Activated CD4-positive, CD25-positive, alpha-beta regulatory T cell treated with anti-CD3 and anti-CD28 coated beads, Interleukin-2, amount 50 U/mL, for 24 hours (primary cell): ENCODE measurements at regions not wholly inside any gene's neighbourhood (a gene's known extent, or its start where the extent isn't known, plus 50 kb on each side); places are given as distances from the start of the nearest gene placed in this dataset.

Experiments used
- ATAC-seq, 2 donors: fragments of 150-1000 bp; cut with Tn5 transposase; one replicate each; pipeline ENCODE4 v1.10.0; 2021; ENCODE audit warnings: mild to moderate bottlenecking in 1 of 2, moderate library complexity in 1 of 2

DNA sequence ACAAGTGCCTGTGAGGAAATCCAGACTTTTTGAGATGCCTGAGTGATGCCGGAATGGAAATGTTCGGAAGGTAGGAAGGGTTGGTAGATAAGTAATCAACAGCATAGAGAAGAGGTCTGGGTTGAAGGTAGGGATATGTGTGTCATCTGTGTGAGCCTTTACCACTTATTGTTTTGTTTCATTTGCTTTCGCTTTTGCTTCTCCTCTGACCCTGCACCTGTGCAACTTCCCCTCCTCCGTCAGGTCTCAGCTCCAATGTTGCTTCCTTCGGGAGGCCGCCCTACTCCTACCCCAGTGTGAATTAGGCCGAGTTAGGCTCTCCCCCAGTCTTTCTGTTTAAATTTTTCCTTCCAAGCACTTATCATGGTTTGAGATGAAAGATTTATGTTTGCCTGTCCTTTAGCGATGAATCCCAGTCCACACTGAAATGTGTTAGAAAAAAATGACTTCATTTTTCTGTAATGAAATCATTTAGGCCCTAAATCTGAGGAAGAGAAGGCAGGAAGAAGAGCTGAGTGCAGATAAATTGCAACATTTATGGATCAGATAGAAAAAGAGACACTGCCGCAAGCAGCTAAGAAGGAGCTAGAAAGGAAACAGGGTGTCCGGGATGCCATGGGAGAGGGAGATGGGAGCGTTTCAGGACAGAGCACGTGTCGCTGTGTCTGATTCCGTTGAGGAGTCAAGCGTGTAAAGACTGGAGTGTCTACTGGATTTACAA is 139.6 kb upstream of the PELI1 start:
- peak; percentile 100 for ATAC-seq

DNA sequence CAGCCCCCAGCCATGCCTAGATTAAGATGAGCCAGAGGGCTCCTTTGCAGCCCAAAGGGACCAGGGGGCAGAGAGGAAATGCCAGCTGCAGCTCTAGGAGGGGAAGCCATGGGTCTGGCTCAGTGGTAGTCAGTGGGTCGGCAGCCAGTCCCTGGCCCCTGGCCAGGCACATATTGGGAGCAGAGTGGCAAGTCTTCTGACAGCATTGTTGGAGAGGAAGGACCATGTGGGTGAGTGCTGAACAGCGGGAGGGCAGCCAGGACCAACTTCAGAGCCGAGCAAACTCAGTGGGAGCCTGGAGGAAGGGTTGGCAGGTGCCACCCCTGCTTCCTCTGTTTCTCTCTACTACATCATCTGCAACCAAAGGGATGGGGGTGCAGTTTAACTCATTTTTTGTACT is 140.5 kb upstream of the PELI1 start:
- no peak for ATAC-seq

DNA sequence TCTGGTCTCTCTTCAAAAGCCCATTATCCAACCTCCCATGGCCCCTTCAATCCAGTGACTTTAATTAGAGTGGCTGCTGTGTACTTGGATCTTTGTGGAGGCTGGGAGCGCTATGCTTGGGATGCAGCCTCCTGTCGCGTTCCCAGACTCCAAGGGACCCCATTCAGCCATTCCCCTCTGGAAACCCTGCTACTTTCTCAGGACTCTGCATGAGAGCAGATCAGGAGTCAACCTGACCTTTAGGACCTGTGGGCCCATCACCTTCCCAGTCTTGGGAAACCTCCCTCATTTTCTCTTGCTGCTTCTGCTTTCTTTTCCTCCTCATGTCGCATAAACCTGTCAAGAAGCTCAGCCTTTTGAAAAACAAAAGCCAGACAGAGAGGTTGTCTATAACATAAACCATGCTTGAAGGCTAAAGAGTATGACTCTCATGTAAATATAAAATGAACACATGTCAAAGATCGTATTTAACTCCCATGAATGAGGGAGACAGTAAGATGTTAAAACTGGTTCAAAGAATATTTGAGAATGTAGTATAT is 143.1 kb upstream of the PELI1 start:
- ATAC-seq: no peak

DNA sequence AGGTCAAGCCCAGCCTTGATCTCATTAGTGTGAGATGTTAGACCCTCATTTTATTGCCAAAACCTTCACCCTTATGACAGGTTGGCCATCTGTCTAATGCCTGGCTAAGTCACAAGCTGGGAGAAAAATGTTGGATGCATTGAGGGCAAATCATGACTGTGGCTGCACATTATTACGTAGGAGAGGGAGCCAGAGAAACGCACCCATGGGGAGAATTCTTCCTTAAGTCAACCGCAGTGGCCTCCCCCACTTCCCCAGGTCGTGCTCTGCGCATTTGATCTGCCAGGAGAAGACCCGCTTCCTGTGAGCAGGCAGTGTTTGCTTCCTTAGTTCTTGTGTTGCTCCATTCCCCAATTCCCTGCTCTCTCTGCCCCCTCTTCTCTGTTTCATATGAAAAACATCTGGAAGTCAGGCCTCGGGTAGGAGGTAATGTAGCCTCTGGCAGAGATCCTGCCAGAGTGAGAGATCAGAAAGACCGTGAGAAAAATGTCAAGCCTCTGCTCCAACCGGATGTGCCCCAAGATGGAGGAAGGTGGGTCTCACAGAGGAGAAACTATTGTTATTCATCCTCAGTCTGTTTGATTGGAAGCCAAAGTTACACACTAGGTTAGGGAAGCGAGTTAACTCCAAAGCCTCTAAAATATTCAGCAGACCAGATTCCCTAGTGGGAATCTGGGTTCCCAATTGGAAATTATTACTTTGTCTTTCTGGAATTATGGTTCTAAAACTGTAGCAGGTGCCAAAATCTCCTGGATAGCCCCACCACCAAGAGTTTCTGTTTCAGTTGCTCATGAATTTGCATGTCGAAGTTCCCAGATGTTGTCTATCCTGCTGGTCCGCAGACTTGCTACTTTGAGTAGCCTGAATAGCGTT is 144.3 kb upstream of the PELI1 start:
- no peak for ATAC-seq

DNA sequence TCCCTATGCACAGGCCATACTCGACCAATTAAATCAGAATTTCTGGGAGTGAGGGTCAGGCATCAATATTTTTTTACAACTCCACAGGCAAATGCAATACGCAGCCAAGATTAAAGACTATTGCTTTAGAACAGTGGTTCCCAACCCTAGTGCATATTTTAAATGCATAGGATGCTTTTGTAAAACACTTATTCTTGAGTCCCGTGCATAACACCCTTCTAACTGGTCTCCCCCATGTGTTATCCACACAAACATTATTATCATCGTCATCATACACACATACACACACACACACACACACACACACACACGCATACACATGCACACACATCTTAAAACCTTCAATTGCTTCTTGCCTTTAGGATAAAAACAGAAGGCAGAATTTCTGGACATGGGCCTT is 145.0 kb upstream of the PELI1 start:
- ATAC-seq: no peak

DNA sequence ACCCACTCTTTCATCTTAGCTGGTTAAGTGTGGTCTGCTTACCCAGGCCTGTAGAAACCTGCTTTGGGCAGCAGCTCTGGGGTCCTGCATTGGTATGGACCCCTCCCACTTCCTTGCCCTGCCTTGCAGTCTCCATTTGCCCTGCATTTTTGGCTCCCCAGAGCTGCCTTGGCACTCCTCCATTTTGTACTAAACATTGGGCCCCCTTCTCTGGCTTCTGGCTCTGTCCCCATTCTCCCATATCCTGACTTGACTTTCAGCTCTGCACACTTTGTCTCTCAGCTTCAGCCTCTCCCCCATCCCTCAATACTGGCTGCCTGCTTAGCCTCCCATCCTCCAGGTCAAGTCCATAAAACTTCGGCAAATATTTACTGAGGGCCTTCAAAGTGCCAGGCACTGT is 145.5 kb upstream of the PELI1 start:
- ATAC-seq: no peak

DNA sequence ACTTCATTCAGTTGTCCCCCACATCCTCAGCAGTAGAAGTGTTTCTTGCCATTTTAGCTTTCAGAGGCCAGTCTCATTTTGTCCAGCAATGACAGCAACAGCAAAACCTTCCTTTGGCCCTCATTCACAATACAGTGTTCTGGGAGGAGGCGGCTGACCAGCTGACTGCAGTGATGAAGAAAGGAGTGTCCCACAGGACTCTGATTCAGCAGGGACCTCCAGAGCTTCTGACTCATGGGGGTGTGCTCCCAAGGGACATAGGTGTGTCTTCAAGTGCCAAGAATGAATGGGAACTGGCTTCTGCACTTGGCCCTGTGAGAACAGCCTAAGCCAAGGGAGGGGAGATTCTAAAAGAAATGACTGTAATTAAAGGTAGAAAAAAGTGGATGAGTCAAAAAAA is 147.0 kb upstream of the PELI1 start:
- no peak for ATAC-seq

DNA sequence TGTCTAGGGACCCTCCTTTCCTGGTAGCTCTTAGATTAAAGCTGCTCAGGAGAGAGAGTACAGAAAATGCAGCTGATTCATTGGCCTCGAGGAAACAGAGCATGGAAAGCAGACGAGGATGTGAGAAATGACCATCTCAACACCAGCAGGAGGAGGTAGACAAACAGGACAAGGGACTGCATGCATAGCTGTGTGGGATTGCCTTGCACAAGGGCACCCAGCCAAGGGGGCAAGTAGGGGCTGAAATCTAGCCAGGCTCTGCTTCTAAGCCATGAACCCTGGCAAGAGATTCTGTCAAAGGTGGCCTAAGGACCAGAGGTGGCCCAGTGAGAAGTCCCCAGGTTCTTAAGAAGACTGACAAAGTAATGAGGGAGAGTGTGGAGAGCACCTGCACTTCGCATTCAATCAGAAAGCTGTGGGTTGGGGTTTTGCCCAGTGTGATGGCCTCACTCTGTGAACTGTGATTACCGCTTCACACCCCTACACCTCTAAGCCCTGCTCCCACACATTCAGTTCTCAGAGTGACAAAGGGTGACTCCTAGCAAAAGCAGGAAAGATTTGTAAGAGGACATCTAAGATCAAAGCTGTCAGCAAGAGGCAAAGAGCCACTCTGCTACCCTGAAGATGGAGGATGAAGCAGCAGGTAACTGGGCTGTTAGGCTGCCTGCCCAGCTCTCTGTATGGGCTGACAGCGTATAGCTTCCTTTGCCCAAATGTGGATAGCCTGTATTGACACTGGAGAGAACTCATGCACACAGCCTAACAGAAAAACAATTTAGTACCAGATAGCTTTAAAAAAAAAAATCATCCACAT is 151.3 kb upstream of the PELI1 start:
- ATAC-seq: peak; percentile 90 to 96

DNA sequence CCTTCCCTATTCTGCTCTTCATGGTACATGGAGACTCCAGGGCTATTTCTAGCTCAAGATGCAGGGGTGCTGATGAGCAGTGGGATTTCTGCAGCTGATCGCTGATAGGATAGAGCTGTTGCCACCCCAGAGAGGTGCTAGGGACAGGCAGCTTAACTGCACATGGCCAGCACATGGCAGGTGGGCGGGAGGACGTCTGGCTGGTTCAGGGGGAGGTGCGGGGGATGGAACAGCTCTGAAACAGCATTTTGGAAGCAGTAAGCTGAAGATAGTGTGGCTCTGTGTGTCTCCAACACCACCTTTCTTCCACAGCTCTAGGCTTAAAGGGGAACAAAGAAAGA is 151.9 kb upstream of the PELI1 start:
- ATAC-seq: no peak

DNA sequence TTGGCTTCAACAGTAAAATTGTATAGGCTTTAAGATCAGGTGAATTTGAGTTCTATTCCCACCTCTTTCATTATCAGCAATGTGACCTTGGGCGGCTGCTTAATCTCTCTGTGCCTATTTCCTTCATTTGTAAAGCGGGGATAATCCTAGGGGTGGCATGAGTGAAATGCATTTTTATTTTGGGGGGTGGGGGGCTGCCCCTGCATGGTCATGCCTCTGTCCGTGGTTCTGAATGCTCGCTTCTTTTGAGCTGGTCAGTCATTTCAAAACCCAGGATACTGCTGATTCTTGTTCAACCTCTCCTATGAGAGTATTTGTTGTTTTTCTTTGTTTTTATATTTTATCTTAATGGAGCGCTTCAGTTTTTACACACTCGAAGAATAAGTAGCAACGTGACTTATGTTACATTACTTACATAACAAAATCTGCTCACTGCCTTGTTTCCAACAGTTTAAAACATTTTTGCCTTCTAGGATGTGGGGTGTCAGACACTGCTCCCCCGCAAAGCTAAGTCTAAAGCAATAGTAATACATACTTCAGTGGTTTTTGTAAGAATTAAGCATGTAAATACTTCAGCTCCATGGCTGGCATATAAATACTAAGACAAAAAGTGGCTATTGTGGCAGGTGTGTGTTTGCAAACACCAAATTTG is 152.6 kb upstream of the PELI1 start:
- no peak for ATAC-seq

DNA sequence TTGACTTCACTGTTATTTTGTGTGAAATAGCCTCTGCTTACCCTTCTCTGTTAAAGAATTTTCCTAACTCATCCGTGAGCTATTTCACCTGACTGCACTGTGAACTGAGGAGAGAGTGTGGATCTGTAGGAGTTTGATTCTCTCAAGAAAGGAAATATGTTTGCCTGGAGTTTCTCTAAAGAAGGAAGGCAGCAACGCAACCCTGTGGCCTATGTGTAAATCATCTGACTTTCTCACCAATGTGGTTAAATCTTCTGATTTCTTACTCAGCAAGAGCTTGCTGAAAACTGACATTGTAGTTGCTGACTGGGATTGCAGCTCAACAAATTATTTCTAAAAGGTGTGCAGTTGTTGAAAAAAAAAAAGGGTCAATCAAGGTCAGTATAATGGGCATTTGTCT is 153.9 kb upstream of the PELI1 start:
- ATAC-seq: no peak

DNA sequence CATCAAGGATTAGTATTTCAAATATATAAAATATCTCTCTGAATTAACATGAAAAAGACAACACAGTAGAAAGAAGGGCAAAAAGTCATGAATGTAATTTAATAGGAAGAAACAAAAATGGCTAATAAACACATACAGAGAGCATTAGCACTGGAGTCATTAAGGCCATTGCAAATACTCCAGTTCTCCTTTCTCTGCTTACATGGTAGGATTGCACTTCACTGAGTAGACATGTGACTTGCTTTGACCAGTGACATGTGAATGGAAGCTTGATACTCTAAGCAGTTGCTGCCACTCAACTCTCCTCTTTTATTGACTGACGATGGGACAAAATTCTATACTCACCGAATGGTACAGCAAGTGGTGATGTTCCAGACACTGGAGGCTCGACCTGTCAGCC is 153.9 kb upstream of the LGALSL start:
- ATAC-seq: no peak

DNA sequence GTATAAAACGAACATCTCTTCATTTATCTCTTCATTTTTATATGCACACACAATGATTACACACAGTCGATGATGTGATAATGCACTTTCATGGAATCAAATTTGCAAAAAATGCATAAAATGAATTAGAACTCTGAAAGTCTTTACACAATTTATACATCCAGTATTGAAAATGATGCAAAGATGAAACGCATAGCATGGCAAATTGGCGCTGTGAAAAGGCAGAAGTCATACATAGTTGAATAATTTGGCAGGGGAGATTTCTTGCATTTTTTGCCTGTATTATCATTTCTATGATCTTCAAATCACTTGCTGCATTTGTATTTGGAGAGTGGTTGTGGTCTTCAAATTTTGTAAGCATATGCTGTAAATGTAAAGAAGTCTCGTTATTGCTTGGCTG is 150.7 kb upstream of the LGALSL start:
- ATAC-seq: no peak

DNA sequence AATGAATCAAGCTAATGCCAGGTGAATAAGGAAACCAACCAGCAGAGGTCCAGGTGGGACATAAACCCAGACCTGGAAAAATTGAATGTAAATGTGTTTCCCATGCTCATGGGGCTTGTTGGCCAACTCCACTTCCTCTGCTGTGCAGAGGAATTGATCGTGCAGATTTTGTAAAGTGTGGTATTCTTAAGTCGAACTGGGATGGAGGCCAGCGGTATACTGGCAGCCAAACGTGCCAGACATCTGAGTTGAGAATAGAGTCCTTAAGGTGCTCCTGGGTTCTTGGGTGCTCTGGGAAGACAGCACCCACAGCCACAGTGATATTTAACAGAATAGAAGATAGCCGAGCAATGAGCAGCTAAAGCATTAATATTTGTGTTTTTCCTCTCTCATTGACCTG is 146.5 kb upstream of the LGALSL start:
- ATAC-seq: no peak

DNA sequence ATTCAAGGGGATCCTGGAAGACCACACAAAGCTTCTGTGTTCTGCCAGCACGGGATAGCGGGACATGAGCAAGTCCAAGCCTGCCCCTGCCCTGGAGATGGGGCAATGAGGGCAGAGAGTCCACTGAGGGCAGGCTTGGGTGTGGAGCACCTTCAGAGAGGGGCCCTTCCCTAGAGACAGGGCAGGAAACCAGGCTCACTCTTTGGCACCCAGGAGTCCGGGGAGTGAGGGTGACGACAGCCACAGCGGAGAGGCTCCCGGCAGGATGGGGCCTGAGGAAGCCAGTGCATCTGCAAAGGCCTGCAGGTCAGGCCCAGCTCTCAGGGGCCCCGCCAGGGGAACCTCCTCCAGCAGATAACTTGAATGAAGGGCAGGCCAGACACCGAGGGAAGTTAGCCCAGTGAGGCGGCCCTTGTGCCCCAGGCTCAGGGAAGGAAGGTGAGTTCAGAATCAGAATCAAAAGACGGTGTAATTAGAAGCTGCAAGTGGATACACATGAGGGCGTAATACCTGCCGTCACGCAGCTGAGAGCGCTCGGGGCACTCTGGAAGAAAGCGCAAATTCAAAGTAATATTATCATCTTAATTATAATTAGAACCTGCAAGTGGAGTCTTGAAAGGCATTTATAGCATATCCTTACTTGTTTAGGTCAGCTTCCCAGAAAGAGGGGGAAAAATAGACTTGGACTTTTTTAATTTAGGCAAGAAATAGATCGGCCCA is 142.6 kb upstream of the LGALSL start:
- ATAC-seq: no peak

DNA sequence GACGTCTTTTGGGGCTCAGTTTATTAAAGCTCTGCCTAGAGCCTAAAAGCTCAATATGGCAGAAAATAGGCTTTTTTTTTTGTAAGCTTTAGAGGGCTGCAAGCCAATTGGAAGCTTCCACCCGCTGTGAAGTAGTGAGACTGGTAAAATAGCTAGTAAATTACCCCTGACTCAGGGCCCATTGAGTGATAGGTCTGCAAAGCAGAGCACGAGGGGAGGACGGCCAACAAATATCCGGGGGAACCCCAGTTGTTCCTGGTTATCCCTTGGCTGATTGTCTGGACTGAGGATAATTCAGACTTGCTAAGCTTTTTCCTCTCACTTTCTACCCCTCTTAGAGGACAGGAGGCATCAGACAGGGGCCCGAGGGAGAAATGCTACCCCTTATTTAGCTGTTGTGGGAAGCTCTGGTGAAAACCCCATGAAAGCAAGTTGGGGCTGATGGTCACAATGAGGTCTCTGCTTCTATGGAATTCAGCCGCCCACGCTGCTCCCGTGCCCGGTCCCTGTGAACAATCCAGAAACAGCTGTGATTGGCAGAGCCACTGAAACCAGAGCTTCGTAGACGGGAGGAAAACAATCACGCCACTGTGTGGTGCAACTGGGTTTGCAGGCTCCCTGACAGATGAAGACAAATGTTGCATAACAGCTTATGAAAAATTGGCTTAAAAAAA is 141.9 kb upstream of the LGALSL start:
- ATAC-seq: no peak

DNA sequence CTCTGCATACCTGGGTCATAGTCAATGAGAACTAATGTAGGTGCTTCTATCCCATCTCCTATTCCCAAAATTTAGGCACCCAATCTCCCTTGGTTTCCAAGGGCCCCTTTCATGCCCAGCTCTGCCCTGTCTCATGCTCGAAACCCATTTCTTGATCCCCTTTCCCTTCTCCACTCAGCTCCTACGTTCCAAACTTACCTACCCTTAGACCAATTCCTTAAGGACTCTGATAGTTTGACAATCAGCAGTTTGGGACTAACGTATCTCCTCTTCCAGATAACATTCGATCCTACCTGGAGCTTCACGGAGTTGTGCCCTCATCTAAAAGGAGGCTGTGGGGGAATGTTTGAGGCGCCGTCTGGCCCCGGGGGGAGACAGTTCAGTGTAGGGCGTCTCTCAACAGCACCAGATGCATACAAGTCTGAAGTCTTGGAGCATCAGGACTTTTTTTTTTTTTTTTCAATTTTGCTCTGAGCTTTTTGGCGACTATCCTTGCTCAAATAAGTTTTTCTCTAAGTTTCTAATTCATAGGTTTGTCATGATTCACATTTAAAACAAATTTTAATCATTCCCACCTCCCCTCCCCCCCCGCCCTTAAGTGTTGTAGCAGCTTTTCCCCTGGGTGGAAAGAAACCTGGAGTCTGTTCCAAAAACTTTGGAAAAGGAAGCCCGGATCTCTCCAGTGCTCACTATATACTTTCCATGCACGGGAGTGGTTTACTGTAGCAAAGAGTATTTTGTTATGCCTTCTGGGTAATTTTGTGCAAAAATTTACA is 141.2 kb upstream of the LGALSL start:
- no peak for ATAC-seq

DNA sequence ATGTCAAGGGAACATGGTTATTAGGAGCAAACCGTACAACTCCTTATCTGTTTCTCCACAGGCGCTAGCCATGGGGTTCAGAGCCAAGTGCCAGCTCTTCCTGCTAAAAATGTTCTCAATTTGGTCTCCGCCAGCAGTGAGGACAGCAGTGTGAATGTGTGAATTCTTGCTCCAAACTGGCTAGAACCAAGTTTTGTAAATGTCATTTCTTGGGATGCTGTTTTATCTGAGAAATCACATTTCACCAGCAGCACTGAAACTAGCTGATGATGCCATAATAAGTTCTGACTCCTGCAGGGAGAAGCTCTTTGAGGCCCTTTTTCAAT is 140.6 kb upstream of the LGALSL start:
- no peak for ATAC-seq

DNA sequence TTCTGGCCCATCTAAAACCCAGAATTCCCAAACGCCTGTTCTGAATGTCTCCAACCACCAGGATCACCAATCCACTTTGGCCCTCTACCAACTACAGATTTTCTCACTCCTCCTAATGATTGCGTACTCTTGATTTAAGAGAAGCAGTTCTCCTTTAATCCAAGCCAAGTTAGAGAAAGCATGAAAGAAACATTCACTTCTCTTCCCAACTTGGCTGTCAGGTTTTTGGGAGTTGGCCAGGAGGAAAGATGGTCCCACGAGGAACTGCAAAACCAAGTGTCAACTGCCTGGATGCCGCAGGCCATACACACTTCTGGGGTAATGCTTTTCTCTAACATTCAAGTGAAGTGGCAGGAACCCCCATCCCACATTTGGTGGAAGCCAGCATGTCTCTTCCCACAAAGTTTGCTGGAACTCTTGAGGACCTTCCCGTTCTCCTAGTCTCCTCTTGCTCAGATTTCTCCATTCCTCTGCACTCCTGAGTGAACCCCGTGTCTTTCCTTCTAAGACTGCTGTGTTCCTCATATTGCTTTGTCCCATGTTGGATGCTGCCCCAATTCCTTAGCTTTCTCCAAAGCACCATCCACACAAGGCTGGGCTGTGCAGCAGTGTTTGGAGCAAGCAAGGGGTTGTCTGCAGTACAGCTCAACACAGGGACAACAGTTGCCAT is 138.5 kb upstream of the LGALSL start:
- ATAC-seq: no peak
